ENCODE measurements at regions not wholly inside any gene's neighbourhood (a gene's known extent, or its start where the extent isn't known, plus 50 kb on each side); places are given as distances from the start of the nearest gene placed in this dataset.

DNA sequence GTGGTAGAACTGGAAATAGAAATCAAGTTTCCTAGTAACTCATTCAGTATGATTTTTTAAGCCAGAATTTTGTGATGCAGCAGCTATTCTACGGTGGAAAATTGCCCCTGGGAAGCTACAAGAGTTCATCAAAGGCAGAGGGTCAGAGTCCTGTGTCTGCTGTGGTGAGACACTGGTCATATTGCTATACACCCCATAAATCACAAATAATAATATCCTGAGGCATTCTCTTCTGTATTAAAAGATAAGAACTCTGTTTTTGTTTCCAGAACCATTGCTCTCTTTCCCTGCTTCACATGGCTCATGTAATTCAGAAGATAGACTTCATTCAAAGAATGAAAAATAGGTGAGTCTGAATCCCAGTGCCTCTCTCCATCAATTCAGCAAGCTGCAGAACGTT, 188.8 kb upstream of the NOCT start:
- TF ChIP-seq, protein P1, sequence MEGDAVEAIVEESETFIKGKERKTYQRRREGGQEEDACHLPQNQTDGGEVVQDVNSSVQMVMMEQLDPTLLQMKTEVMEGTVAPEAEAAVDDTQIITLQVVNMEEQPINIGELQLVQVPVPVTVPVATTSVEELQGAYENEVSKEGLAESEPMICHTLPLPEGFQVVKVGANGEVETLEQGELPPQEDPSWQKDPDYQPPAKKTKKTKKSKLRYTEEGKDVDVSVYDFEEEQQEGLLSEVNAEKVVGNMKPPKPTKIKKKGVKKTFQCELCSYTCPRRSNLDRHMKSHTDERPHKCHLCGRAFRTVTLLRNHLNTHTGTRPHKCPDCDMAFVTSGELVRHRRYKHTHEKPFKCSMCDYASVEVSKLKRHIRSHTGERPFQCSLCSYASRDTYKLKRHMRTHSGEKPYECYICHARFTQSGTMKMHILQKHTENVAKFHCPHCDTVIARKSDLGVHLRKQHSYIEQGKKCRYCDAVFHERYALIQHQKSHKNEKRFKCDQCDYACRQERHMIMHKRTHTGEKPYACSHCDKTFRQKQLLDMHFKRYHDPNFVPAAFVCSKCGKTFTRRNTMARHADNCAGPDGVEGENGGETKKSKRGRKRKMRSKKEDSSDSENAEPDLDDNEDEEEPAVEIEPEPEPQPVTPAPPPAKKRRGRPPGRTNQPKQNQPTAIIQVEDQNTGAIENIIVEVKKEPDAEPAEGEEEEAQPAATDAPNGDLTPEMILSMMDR (IDR thresholded peaks at IDR 0.05) = no peak
- TF ChIP-seq EP300 (IDR thresholded peaks at IDR 0.05) (no peak), POLR2A (IDR thresholded peaks at IDR 0.05) (no peak)

DNA sequence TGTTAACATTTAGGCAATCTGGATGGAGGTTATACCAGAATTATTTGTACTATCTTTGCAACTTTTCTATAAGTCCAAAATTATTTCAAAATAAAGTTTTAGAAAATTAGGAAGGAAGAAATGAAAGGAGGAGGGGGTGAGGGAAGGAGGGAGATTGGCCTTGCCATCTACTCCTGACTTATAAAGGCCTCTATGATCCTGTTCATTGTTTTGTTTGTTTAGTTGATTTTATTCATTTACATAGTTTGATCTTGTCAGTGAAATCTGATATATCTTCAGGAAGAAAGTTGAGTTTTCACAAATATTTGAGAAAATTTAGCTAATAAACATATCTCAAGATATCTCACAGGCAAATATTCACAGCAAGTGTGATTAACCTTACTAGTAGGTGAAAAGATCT, 189.3 kb upstream of the NOCT start:
- no peak for TF ChIP-seq EP300 (IDR thresholded peaks at IDR 0.05)
- TF ChIP-seq, protein P1 (IDR thresholded peaks at IDR 0.05) = no peak
- TF ChIP-seq POLR2A (IDR thresholded peaks at IDR 0.05) = no peak
- no peaks in the 10 kb centered on the region for H3K9me3 ChIP-seq
- H3K4me1 ChIP-seq = peaks cover 0 to 3% (median 0%) of the 10 kb centered on the region in 4 donors
- no peak for DNase-seq (ENCODE audit: low spot score in 2 of 2)
- no peaks in the 10 kb centered on the region for H3K36me3 ChIP-seq
- no peaks in the 10 kb centered on the region for H3K27me3 ChIP-seq
- no peak overlapping the region for H3K4me3 ChIP-seq
- no peak overlapping the region for H3K27ac ChIP-seq

More for the DNA sequence above, 188.8 kb upstream of the NOCT start:
- Histone ChIP-seq H3K9me3 (no peaks in the 10 kb centered on the region), H3K4me1 (peaks cover 0 to 3% (median 0%) of the 10 kb centered on the region in 4 donors), H3K27ac (no peak overlapping the region), H3K27me3 (no peaks in the 10 kb centered on the region), H3K4me3 (no peak overlapping the region), H3K36me3 (no peaks in the 10 kb centered on the region)
- no peak for DNase-seq (ENCODE audit: low spot score in 2 of 2)
- 13 to 16% methylated on average over 2 of the region's 2 CpGs for WGBS, 2 donors

DNA sequence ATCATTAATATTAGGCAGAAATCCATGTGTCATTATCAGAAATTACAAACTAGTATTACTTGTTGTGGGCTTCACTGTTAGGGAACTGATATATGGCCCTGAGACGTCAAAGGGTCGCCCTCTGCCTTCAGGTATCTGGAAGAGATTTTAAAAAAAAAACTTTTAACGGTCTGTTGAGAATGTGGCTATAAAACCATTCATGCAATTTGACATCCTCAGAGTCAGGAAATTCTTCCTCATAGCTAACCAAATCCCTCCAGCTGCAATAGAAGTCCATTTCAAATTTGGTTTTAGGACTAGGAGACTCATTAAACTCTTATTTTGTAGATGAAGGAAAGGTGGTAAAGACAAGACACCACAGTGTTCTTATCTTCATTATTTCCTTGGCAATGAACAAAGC, 194.2 kb upstream of the NOCT start:
- Histone ChIP-seq H3K27ac (no peak overlapping the region), H3K4me1 (peaks cover 0 to 3% (median 0%) of the 10 kb centered on the region in 4 donors), H3K36me3 (no peaks in the 10 kb centered on the region), H3K27me3 (no peaks in the 10 kb centered on the region), H3K9me3 (no peaks in the 10 kb centered on the region), H3K4me3 (no peak overlapping the region)
- 71 to 80% methylated on average over 3 of the region's 3 CpGs for WGBS, 2 donors
- TF ChIP-seq, protein P1 (IDR thresholded peaks at IDR 0.05) = no peak
- TF ChIP-seq POLR2A (IDR thresholded peaks at IDR 0.05) (no peak), EP300 (IDR thresholded peaks at IDR 0.05) (no peak)
- DNase-seq (ENCODE audit: low spot score in 2 of 2) = no peak

DNA sequence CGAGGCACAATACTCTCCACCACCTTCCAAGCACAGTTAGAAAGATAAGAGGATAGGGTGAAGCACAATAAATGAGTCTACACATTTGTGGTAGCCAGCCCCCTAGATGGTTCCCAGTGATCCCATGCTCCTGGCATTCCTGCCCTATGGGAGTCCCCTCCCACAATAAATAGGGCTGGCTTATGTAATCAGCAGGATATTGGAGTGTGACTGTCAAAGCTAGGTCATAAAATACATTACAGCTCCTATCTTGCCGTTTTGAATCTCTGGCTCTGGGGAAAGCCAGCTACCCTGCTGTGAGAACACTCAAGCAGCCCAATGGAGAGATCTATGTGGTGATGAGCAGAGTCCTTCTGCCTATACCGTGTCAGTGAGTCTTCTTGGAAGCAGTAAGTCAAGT, 198.7 kb upstream of the NOCT start:
- no peaks in the 10 kb centered on the region for H3K9me3 ChIP-seq
- H3K4me1 ChIP-seq = no peaks in the 10 kb centered on the region
- H3K4me3 ChIP-seq = no peak overlapping the region
- no peak overlapping the region for H3K27ac ChIP-seq
- WGBS, 2 donors = 42 to 49% methylated on average over 3 of the region's 3 CpGs
- H3K27me3 ChIP-seq = no peaks in the 10 kb centered on the region
- no peak for DNase-seq (ENCODE audit: low spot score in 2 of 2)
- TF ChIP-seq EP300 (IDR thresholded peaks at IDR 0.05) (no peak), POLR2A (IDR thresholded peaks at IDR 0.05) (no peak)
- TF ChIP-seq, protein P1 (IDR thresholded peaks at IDR 0.05) = no peak
- H3K36me3 ChIP-seq = no peaks in the 10 kb centered on the region

DNA sequence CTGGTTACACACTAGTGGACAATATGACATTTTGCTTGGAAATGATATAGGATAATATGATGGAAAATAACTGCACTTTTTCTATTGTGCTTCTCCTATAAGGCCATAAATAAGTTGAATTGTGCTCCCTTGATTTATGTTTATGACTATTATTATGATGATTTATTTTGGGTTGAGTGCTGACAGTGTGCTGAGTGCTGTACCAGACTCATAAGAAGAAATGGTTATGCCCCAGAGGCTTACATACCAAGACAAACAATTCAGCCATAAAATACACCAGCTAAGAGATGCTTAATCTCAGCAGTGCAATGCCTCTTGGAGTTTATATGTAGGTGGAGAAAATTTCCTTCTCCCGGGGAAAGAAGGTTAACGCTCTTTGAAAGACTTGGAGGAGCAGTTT, 199.8 kb upstream of the NOCT start:
- Histone ChIP-seq H3K4me3 (no peak overlapping the region), H3K36me3 (no peaks in the 10 kb centered on the region), H3K9me3 (no peaks in the 10 kb centered on the region), H3K27ac (no peak overlapping the region), H3K4me1 (no peaks in the 10 kb centered on the region), H3K27me3 (no peaks in the 10 kb centered on the region)
- WGBS, 2 donors = 50 to 56% methylated on average over 2 of the region's 2 CpGs
- no peak for DNase-seq (ENCODE audit: low spot score in 2 of 2)
- TF ChIP-seq POLR2A (IDR thresholded peaks at IDR 0.05) (no peak), EP300 (IDR thresholded peaks at IDR 0.05) (no peak)
- TF ChIP-seq, protein P1 (IDR thresholded peaks at IDR 0.05) = no peak
